ENCODE measurements at regions not wholly inside any gene's neighbourhood (a gene's known extent, or its start where the extent isn't known, plus 50 kb on each side); places are given as distances from the start of the nearest gene placed in this dataset.
"Not testable (repeated sequence)": the region's sequence is repeated elsewhere in the genome, so short reads cannot be mapped to it uniquely, and the experiment has no call there.

GRCh38 chr6:120489941-120490340 lies 844.3 kb downstream of the TBC1D32 start:
- DNase-seq: no peak

GRCh38 chr6:120484146-120484545 lies 850.1 kb downstream of the TBC1D32 start:
- DNase-seq: no peak

- no peak for DNase-seq
These were observed 855.6 kb downstream of the TBC1D32 start for GRCh38 chr6:120478650-120479049.

- DNase-seq: no peak
These were observed 860.5 kb downstream of the TBC1D32 start for GRCh38 chr6:120473804-120474203.

- no peak for DNase-seq
These were observed 865.8 kb downstream of the TBC1D32 start for GRCh38 chr6:120468486-120468885.

GRCh38 chr6:120451508-120451907 lies 882.8 kb downstream of the TBC1D32 start:
- no peak for DNase-seq

- no peak for DNase-seq
These were observed 886.7 kb downstream of the TBC1D32 start for GRCh38 chr6:120447605-120448004.

GRCh38 chr6:120432840-120433239 lies 901.4 kb downstream of the TBC1D32 start:
- not testable (repeated sequence) for DNase-seq

- no peak for DNase-seq
These were observed 902.4 kb downstream of the TBC1D32 start for GRCh38 chr6:120431841-120432240.

- DNase-seq: no peak
These were observed 922.9 kb downstream of the TBC1D32 start for GRCh38 chr6:120411394-120411793.

GRCh38 chr6:120410586-120410985 lies 923.7 kb downstream of the TBC1D32 start:
- DNase-seq: peak; percentile 1

GRCh38 chr6:120407696-120408095 lies 926.6 kb downstream of the TBC1D32 start:
- DNase-seq: no peak

GRCh38 chr6:120405947-120406346 lies 928.3 kb downstream of the TBC1D32 start:
- DNase-seq: no peak

GRCh38 chr6:120395784-120396183 lies 938.5 kb downstream of the TBC1D32 start:
- no peak for DNase-seq

GRCh38 chr6:120395330-120395729 lies 939.0 kb downstream of the TBC1D32 start:
- no peak for DNase-seq

- DNase-seq: peak; percentile 62
These were observed 941.3 kb downstream of the TBC1D32 start for GRCh38 chr6:120392941-120393340.

- DNase-seq: peak; percentile 78
These were observed 949.6 kb downstream of the TBC1D32 start for GRCh38 chr6:120384671-120385070.

GRCh38 chr6:120383681-120384080 lies 950.6 kb downstream of the TBC1D32 start:
- DNase-seq: peak; percentile 44

- DNase-seq: peak; percentile 49
These were observed 955.6 kb downstream of the TBC1D32 start for GRCh38 chr6:120378582-120379220.

GRCh38 chr6:120373185-120373584 lies 961.1 kb downstream of the TBC1D32 start:
- no peak for DNase-seq

GRCh38 chr6:120363429-120363828 lies 970.9 kb downstream of the TBC1D32 start:
- peak; percentile 40 for DNase-seq

- not testable (repeated sequence) for DNase-seq
These were observed 975.7 kb downstream of the TBC1D32 start for GRCh38 chr6:120358535-120358934.

- no peak for DNase-seq
These were observed 976.8 kb downstream of the TBC1D32 start for GRCh38 chr6:120357447-120357846.

GRCh38 chr6:120355822-120356221 lies 978.5 kb downstream of the TBC1D32 start:
- peak; percentile 71 for DNase-seq
